ENCODE measurements at regions not wholly inside any gene's neighbourhood (a gene's known extent, or its start where the extent isn't known, plus 50 kb on each side); places are given as distances from the start of the nearest gene placed in this dataset.
"Not testable (repeated sequence)": the region's sequence is repeated elsewhere in the genome, so short reads cannot be mapped to it uniquely, and the experiment has no call there.

DNA sequence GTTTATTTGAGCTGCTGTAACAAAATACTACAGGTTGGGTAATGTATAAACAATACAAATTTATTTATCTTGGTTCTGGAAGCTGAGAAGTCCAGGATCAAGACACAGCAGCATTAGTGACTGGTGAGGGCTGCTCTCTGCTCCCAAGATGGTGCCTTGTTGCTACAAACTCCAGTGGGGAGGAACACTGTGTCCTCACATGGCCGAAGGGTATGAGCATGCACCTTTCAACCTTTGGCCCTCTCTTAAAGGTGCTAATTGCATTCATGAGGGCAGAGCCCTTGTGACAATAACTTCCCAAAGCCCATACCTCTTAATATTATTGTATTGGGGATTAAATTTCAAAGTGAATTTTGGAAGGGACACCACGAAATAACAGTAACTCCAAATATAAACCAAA is 55.3 kb upstream of the ATP1B1 start:
- no peak for DNase-seq (ENCODE audit: low read depth, low spot score)
- no peak for FAIRE-seq
- dilution Hi-C loops (cut with MboI; ENCODE audit: extremely low pct_ligation_motif_present, low sequenced_read_pairs) = no loop called here
- Histone ChIP-seq H2AFZ (ENCODE audit: control insufficient read depth, low read length) (no peak overlapping the region), H3K79me2 (ENCODE audit: control insufficient read depth, insufficient read depth, low read length) (no peaks in the 10 kb centered on the region), H3K27me3 (ENCODE audit: control insufficient read depth, extremely low read depth, insufficient read depth, low read length) (no peaks in the 10 kb centered on the region), H3K27ac (ENCODE audit: control insufficient read depth, insufficient read depth, low read length) (no peak overlapping the region), H4K20me1 (ENCODE audit: control insufficient read depth, extremely low read depth, insufficient read depth, low read length) (no peaks in the 10 kb centered on the region), H3K9ac (ENCODE audit: control insufficient read depth, extremely low read depth, insufficient read depth, low read length) (no peak overlapping the region), H3K4me2 (ENCODE audit: control insufficient read depth, extremely low read depth, insufficient read depth, low read depth, low read length) (no peak overlapping the region), H3K9me3 (ENCODE audit: control insufficient read depth, low read depth, low read length) (no peaks in the 10 kb centered on the region), H3K9me1 (ENCODE audit: control insufficient read depth, extremely low read depth, insufficient read depth, low read length) (no peaks in the 10 kb centered on the region), H3K4me3 (ENCODE audit: control insufficient read depth in 2 of 3, extremely low read depth in 1 of 3, insufficient read depth in 2 of 3, low read depth in 1 of 3, low read length in 3 of 3) (no peak overlapping the region), H3K36me3 (ENCODE audit: control insufficient read depth in 2 of 2, extremely low read depth in 1 of 2, insufficient read depth in 2 of 2, low read length in 2 of 2) (no peaks in the 10 kb centered on the region), H3K4me1 (ENCODE audit: control insufficient read depth, extremely low read depth, insufficient read depth, low read length) (no peaks in the 10 kb centered on the region)
- no peak for TF ChIP-seq EZH2 (IDR thresholded peaks at IDR 0.05; ENCODE audit: low read length)
- TF ChIP-seq, protein P1, sequence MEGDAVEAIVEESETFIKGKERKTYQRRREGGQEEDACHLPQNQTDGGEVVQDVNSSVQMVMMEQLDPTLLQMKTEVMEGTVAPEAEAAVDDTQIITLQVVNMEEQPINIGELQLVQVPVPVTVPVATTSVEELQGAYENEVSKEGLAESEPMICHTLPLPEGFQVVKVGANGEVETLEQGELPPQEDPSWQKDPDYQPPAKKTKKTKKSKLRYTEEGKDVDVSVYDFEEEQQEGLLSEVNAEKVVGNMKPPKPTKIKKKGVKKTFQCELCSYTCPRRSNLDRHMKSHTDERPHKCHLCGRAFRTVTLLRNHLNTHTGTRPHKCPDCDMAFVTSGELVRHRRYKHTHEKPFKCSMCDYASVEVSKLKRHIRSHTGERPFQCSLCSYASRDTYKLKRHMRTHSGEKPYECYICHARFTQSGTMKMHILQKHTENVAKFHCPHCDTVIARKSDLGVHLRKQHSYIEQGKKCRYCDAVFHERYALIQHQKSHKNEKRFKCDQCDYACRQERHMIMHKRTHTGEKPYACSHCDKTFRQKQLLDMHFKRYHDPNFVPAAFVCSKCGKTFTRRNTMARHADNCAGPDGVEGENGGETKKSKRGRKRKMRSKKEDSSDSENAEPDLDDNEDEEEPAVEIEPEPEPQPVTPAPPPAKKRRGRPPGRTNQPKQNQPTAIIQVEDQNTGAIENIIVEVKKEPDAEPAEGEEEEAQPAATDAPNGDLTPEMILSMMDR (optimal IDR thresholded peaks at IDR 0.05 in 1 of 3, IDR thresholded peaks at IDR 0.05 in 1 of 3, conservative IDR thresholded peaks at IDR 0.05 in 1 of 3; ENCODE audit: extremely low read depth in 1 of 3, insufficient read depth in 2 of 3, low read length in 3 of 3) = no peak

DNA sequence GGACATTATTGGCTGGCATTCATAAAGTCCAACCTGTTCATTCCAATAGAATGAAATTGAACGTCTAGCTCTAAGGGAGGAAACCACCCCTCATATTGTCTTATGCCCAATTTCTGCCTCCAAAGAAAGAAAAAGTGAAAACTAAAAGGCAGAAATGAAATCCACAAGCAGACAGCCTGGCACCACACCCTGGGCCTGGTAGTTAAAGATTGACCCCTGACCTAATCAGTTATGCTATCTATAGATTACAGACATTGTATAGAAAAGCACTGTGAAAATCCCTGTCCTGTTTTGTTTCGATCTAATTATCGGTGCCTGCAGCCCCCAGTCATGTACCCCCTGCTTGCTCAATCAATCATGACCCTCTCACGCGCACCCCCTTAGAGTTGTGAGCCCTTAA is 54.3 kb upstream of the ATP1B1 start:
- not testable (repeated sequence) for H2AFZ ChIP-seq (ENCODE audit: control insufficient read depth, low read length); H3K9ac ChIP-seq (ENCODE audit: control insufficient read depth, extremely low read depth, insufficient read depth, low read length); FAIRE-seq

DNA sequence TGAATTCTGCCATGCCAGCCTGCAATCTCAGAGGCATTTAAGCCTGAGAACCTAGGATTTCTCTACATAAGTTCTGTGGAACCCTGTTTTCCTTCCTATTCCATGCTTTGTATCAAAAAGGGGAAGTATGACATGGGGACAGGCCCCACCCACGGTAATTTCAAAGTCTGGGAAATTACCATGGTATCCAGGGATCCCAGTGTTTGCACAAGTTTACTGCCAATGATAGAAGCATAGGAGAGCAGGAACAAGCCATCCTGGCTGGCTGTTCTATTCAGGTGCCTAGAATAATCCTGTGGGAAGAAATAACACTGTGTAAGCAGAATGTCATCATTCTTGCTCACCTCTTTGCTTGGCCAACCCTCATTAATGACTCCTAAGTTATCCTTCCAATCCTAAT is 53.8 kb upstream of the ATP1B1 start:
- no peak overlapping the region for H3K4me3 ChIP-seq (ENCODE audit: control insufficient read depth in 2 of 3, extremely low read depth in 1 of 3, insufficient read depth in 2 of 3, low read depth in 1 of 3, low read length in 3 of 3)
- H3K79me2 ChIP-seq (ENCODE audit: control insufficient read depth, insufficient read depth, low read length) = no peaks in the 10 kb centered on the region
- no peak overlapping the region for H3K4me2 ChIP-seq (ENCODE audit: control insufficient read depth, extremely low read depth, insufficient read depth, low read depth, low read length)
- no peaks in the 10 kb centered on the region for H4K20me1 ChIP-seq (ENCODE audit: control insufficient read depth, extremely low read depth, insufficient read depth, low read length)
- H3K27ac ChIP-seq (ENCODE audit: control insufficient read depth, insufficient read depth, low read length) = no peak overlapping the region
- TF ChIP-seq EZH2 (IDR thresholded peaks at IDR 0.05; ENCODE audit: low read length) = no peak
- TF ChIP-seq, protein P1 (optimal IDR thresholded peaks at IDR 0.05 in 1 of 3, IDR thresholded peaks at IDR 0.05 in 1 of 3, conservative IDR thresholded peaks at IDR 0.05 in 1 of 3; ENCODE audit: extremely low read depth in 1 of 3, insufficient read depth in 2 of 3, low read length in 3 of 3) = no peak
- H3K27me3 ChIP-seq (ENCODE audit: control insufficient read depth, extremely low read depth, insufficient read depth, low read length) = no peaks in the 10 kb centered on the region
- H2AFZ ChIP-seq (ENCODE audit: control insufficient read depth, low read length) = no peak overlapping the region
- no peaks in the 10 kb centered on the region for H3K4me1 ChIP-seq (ENCODE audit: control insufficient read depth, extremely low read depth, insufficient read depth, low read length)
- FAIRE-seq (no peak), DNase-seq (ENCODE audit: low read depth, low spot score) (no peak)
- H3K9me3 ChIP-seq (ENCODE audit: control insufficient read depth, low read depth, low read length) = no peaks in the 10 kb centered on the region
- no peaks in the 10 kb centered on the region for H3K9me1 ChIP-seq (ENCODE audit: control insufficient read depth, extremely low read depth, insufficient read depth, low read length)
- H3K9ac ChIP-seq (ENCODE audit: control insufficient read depth, extremely low read depth, insufficient read depth, low read length) = no peak overlapping the region
- dilution Hi-C loops (cut with MboI; ENCODE audit: extremely low pct_ligation_motif_present, low sequenced_read_pairs) = no loop called here
- no peaks in the 10 kb centered on the region for H3K36me3 ChIP-seq (ENCODE audit: control insufficient read depth in 2 of 2, extremely low read depth in 1 of 2, insufficient read depth in 2 of 2, low read length in 2 of 2)

More for the DNA sequence above, 54.3 kb upstream of the ATP1B1 start:
- H4K20me1 ChIP-seq (ENCODE audit: control insufficient read depth, extremely low read depth, insufficient read depth, low read length); H3K4me2 ChIP-seq (ENCODE audit: control insufficient read depth, extremely low read depth, insufficient read depth, low read depth, low read length); H3K4me3 ChIP-seq (ENCODE audit: control insufficient read depth in 2 of 3, extremely low read depth in 1 of 3, insufficient read depth in 2 of 3, low read depth in 1 of 3, low read length in 3 of 3); H3K4me1 ChIP-seq (ENCODE audit: control insufficient read depth, extremely low read depth, insufficient read depth, low read length); dilution Hi-C loops (cut with MboI; ENCODE audit: extremely low pct_ligation_motif_present, low sequenced_read_pairs); H3K9me3 ChIP-seq (ENCODE audit: control insufficient read depth, low read depth, low read length); DNase-seq (ENCODE audit: low read depth, low spot score); H3K36me3 ChIP-seq (ENCODE audit: control insufficient read depth in 2 of 2, extremely low read depth in 1 of 2, insufficient read depth in 2 of 2, low read length in 2 of 2); H3K79me2 ChIP-seq (ENCODE audit: control insufficient read depth, insufficient read depth, low read length); H3K9me1 ChIP-seq (ENCODE audit: control insufficient read depth, extremely low read depth, insufficient read depth, low read length); H3K27me3 ChIP-seq (ENCODE audit: control insufficient read depth, extremely low read depth, insufficient read depth, low read length); H3K27ac ChIP-seq (ENCODE audit: control insufficient read depth, insufficient read depth, low read length): not testable (repeated sequence)

Data from keratinocyte (primary cell).